ENCODE measurements at regions not wholly inside any gene's neighbourhood (a gene's known extent, or its start where the extent isn't known, plus 50 kb on each side); places are given as distances from the start of the nearest gene placed in this dataset.

DNA sequence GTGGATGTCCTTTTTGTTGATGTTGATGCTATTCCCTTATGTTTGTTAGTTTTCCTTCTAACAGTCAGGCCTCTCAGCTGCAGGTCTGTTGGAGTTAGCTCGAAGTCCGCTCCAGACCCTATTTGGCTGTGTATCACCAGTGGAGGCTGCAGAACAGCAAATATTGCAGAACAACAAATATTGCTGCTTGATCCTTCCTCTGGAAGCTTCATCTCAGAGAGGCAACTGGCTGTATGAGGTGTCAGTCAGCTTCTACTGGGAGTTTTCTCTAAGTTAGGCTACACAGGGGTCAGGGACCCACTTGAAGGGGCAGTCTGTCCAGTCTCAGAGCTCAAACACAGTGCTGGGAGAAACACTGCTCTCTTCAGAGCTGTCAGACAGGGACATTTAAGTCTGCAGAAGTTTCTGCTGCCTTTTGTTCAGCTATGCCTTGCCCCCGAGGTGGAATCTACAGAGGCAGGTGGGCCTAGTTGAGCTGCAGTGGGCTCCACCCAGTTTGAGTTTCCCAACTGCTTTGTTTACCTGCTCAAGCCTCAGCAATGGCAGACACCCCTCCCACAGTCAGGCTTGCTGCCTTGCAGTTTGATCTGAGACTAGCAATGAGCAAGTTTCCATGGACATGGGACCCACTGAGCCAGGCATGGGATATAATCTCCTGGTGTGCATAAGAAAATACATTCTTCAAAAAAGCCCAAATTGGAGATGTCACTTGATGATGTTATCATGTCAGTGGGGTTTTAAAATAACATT lies 99.5 kb downstream of the KDM5D start:
- DNase-seq, result no peak
- ATAC-seq, result no peak
- H3K4me1 ChIP-seq, result no peaks in the 10 kb centered on the region
- no peaks in the 10 kb centered on the region for H3K9me3 ChIP-seq
- no peak for TF ChIP-seq CTCF (IDR thresholded peaks at IDR 0.05)
- H3K27me3 ChIP-seq, result no peaks in the 10 kb centered on the region
- WGBS, 2 donors, result 36% methylated on average over 3 of the region's 3 CpGs; no CpG with 5 or more reads in 1 of the 2 donors
- no peak overlapping the region for H3K27ac ChIP-seq
- intact Hi-C loops (cut with DNase I), result no loop called here
- no peak for FAIRE-seq
- no peaks in the 10 kb centered on the region for H3K36me3 ChIP-seq
- no peak overlapping the region for H3K4me3 ChIP-seq

GRCh38 chrY:19637651-19638347 lies 106.7 kb downstream of the KDM5D start:
- no peaks in the 10 kb centered on the region for H3K27me3 ChIP-seq
- no peak for TF ChIP-seq CTCF (IDR thresholded peaks at IDR 0.05)
- DNase-seq, result no peak

GRCh38 chrY:19628926-19629325 lies 115.6 kb downstream of the KDM5D start:
- H3K4me3 ChIP-seq, result no peak overlapping the region
- FAIRE-seq (no peak), DNase-seq (no peak), ATAC-seq (no peak)
- H3K9me3 ChIP-seq, result no peaks in the 10 kb centered on the region
- H3K4me1 ChIP-seq, result no peaks in the 10 kb centered on the region
- WGBS, 2 donors, result 73% methylated on average over 2 of the region's 2 CpGs; no CpG with 5 or more reads in 1 of the 2 donors
- no peaks in the 10 kb centered on the region for H3K36me3 ChIP-seq
- H3K27ac ChIP-seq, result no peak overlapping the region
- no peak for TF ChIP-seq CTCF (IDR thresholded peaks at IDR 0.05)
- intact Hi-C loops (cut with DNase I), result no loop called here
- H3K27me3 ChIP-seq, result no peaks in the 10 kb centered on the region

More at GRCh38 chrY:19637651-19638347, 106.7 kb downstream of the KDM5D start:
- no peak for FAIRE-seq
- Histone ChIP-seq H3K4me3 (no peak overlapping the region), H3K4me1 (no peaks in the 10 kb centered on the region), H3K27ac (no peak overlapping the region), H3K36me3 (no peaks in the 10 kb centered on the region), H3K9me3 (no peaks in the 10 kb centered on the region)
- intact Hi-C loops (cut with DNase I), result no loop called here
- no peak for ATAC-seq
- 75% methylated on average over 4 of the region's 4 CpGs; no CpG with 5 or more reads in 1 of the 2 donors for whole genome bisulfite sequencing, 2 donors

GRCh38 chrY:19622392-19622791 lies 122.1 kb downstream of the KDM5D start:
- WGBS, 2 donors, result 82% methylated on average over 3 of the region's 3 CpGs; no CpG with 5 or more reads in 1 of the 2 donors
- DNase-seq, result no peak
- TF ChIP-seq CTCF (IDR thresholded peaks at IDR 0.05), result no peak
- Histone ChIP-seq H3K9me3 (no peaks in the 10 kb centered on the region), H3K36me3 (no peaks in the 10 kb centered on the region), H3K4me3 (no peak overlapping the region), H3K27ac (no peak overlapping the region), H3K27me3 (no peaks in the 10 kb centered on the region), H3K4me1 (no peaks in the 10 kb centered on the region)
- intact Hi-C loops (cut with DNase I), result no loop called here
- ATAC-seq, result no peak
- no peak for FAIRE-seq

GRCh38 chrY:19621756-19622155 lies 122.8 kb downstream of the KDM5D start:
- H3K36me3 ChIP-seq, result no peaks in the 10 kb centered on the region
- H3K27me3 ChIP-seq, result no peaks in the 10 kb centered on the region
- no peak overlapping the region for H3K4me3 ChIP-seq
- H3K27ac ChIP-seq, result no peak overlapping the region
- no peak for DNase-seq
- no peak for FAIRE-seq
- no peak for ATAC-seq
- intact Hi-C loops (cut with DNase I), result no loop called here
- TF ChIP-seq CTCF (IDR thresholded peaks at IDR 0.05), result no peak
- no peaks in the 10 kb centered on the region for H3K4me1 ChIP-seq
- no peaks in the 10 kb centered on the region for H3K9me3 ChIP-seq

Data from pancreas (tissue), 10 donors.